ENCODE measurements at regions not wholly inside any gene's neighbourhood (a gene's known extent, or its start where the extent isn't known, plus 50 kb on each side); places are given as distances from the start of the nearest gene placed in this dataset.
"Not testable (repeated sequence)": the region's sequence is repeated elsewhere in the genome, so short reads cannot be mapped to it uniquely, and the experiment has no call there.

GRCh38 chr2:87431051-87431450, 316.8 kb upstream of the PLGLB2 start:
- not testable (repeated sequence) for DNase-seq (ENCODE audit: low read depth)

GRCh38 chr2:87432711-87433453, 315.0 kb upstream of the PLGLB2 start:
- not testable (repeated sequence) for DNase-seq (ENCODE audit: low read depth)

DNA sequence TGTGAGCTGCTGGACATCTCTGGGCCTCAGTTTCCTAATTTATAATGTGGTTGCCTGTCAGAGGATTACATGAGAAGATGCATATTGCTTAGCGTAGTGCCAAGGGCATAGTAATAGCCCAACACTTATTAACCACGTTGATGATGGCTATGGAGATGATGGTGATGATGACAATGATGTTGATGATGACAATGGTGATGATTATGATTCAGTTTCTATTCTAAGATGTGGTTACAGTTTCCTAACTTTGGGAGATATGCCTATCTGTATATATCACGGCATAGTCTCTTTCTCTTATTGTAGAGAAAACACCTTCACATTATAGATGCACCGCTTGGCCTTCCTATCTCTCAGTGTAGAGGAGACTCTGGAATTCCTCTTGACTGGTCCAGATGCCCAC, 311.9 kb upstream of the PLGLB2 start:
- not testable (repeated sequence) for DNase-seq (ENCODE audit: low read depth)

GRCh38 chr2:87437701-87438260, 310.1 kb upstream of the PLGLB2 start:
- not testable (repeated sequence) for DNase-seq (ENCODE audit: low read depth)

DNA sequence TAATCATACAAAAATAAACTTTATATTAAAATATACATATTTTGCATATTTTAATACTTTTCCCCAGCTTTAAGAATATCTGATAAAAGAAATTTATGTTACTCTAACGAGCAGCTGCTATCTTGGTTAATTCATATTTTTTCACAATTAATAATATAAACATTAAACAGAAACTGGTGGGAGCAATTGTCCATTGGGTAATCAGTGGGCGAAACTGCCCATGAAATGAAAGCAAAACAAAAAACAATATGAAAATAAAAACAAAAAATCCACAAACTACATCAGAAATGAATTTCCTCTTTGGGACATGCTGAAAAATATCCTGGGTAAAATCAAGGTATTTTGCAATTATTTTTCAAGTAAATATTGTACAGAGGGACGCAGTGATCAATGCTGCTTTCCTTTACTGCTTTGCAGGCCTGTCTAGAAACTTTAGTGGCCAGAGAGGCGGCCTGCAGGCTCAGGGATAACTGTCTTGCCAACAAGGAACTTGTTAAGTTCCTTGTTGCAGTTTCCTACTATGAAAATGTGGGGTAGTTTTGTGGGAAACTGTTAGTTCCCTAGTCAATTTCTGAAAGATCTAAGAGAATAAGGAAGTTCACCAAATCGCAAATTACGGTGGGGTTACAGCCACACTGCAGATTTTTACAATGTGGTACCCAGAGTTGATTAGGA, 309.0 kb upstream of the PLGLB2 start:
- DNase-seq (ENCODE audit: low read depth) = not testable (repeated sequence)

DNA sequence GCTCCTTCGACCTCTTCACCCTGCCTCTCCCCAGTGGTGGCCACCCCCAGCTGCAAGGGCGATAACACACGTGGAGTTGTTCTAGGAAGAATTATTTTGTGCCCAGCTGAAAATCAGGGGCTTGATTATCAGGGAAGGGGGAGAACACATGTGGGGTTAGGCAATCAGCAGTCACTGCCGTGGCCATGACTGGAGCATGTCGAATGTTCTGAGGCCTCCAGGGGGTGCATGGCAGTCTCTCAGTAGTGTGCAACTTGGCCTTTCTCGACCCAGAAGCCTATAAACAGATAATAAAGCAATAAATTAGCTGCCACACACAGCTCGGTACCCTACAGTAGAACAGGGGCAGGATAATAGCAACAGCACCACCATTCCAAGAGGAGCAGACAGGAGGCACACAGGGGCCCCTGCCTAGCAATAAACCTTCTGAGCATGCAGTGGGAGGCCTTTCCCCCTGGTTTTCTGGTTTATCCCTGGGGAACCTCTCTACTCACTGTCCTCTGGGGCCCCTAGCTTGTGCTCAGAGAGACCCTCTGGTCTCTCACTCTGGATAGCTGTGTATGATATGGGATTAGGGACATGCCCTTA, 308.2 kb upstream of the PLGLB2 start:
- DNase-seq (ENCODE audit: low read depth) = peak; percentile 4

DNA sequence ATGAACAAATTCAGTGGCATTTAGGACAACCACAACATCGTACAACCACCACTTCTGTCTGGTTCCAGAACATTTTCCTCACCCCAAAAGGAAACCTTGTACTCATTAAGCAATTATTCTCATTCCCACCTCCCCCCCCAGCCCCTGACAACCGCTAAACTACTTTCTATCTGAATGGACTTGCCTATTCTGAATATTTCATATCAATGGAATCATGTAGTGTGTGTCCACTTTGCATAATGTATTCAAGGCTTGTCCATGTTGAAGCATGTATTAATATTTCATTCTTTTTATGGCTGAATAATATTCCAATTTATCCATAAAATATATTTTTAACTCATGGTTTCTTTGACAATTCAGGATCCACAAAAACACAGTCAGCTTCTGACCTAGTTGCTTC, 307.2 kb upstream of the PLGLB2 start:
- DNase-seq (ENCODE audit: low read depth) = not testable (repeated sequence)

- not testable (repeated sequence) for DNase-seq (ENCODE audit: low read depth)
These were observed 306.5 kb upstream of the PLGLB2 start for GRCh38 chr2:87441375-87441774.

DNA sequence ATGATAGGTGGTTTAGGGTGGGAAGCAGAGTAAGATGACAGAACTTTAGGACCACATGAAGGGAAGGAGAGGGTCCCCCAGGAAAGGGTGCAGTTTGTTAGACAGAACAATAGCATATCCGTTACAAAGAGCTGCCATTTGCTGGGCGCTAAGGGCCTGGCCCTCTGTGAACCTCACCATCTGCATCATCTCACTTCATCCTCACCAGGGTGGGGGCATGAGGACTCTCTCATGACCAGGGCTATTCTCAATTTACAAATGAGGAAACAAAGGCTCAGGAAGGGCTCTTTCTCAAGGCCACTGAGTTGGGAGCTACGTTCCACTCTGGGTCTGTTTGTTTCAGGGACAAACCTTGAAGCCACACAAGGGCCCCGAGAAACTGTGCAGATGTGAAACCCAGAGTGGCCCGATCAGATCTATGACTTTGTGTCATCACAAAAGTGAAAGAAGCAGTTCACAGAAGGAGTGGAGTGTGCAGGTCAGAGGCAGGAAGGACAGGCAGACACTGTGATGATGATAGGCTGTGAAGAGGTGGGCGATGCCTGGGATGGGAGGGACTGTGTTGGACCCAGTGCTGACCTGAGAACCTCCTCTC, 304.8 kb upstream of the PLGLB2 start:
- DNase-seq (ENCODE audit: low read depth) = not testable (repeated sequence)

GRCh38 chr2:87444951-87445350, 302.9 kb upstream of the PLGLB2 start:
- not testable (repeated sequence) for DNase-seq (ENCODE audit: low read depth)

DNA sequence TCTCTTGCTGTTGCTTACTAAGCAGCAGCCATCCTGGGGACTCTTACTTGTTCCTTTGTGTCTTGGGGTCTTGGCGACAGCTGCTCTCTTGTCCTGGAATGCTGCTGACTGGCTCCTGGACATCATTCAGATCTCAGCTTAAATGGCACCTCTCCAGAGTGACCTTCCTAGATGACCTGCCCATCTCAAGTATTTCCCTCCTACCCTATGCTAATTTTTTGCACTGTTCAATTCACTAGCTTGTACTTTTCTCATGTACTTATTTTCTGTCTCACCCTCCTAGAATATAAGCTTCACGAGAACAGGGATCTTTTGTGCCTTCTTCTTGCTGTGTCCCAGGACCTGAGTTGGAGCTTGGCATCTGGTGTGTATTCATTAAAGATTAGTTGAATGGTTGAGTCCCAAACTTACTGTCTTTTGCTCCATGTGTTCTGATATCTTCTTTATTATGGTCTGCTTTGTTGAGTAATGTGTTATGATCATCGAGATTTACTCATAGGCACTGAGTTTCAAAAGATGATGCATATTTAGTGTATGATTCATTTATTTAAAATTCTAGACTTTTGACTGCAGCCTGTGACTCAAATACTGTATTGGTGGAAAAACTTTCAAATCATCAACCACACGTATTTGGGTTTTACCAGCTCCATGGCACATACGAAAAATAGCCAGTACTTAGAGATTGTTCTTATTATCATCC, 302.1 kb upstream of the PLGLB2 start:
- peak; percentile 5 for DNase-seq (ENCODE audit: low read depth)

DNA sequence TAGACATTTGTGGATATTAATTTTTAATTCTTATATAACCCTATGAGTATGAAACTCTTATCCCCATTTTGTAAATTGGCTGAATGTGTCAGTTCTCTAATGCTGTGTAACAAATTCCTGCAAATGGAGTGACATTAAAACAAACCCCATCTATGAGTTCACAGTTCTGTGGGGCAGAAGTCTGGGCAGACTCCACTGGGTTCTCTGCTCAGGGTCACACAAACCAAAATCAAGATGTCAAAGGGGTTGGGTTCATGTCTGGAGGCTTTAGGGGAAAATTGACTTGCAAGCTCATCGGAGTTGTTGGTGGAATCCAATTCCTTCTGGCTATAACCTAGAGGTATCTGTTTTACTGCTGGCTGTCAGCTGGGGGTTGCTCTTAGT, 301.6 kb upstream of the PLGLB2 start:
- peak; percentile 1 for DNase-seq (ENCODE audit: low read depth)

GRCh38 chr2:87449462-87449980, 298.4 kb upstream of the PLGLB2 start:
- DNase-seq (ENCODE audit: low read depth) = not testable (repeated sequence)

DNA sequence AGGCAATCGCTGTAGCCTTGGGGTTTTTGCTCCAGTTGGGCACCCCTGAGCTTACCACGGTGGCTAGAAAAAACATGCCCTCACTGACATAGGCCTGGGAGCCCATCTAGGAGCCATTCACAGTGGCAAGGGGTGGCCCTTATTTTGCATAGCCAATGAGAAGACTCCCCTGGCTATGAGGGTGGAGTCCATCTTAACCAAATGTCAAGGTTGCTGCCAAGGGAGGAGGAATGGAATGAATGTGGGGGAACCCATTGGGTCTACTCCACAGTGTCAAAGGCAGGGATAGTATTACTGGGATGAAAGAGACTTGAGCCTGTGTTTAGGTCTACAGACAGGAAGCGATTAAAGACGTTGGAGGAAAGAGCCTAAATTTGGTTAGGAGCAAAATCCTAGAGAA, 295.7 kb upstream of the PLGLB2 start:
- not testable (repeated sequence) for DNase-seq (ENCODE audit: low read depth)

DNA sequence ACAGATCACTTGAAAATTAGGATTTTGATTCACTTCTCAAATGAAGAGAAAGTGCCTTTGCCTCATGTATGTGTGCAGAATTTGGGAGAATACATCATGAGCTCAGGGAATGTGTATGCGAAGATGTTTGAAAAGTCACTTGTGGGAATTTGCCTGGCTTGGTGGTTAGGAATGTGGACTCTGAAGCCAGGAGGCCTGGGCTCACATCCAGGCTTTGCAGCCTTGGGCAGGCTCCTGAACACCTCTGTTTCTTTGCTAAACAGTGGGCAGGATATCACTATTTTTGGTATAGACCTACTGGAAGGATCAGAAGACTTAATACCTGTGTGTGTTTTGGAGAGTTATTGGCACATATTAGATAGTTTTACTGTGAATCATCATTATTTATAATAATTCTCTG, 295.0 kb upstream of the PLGLB2 start:
- peak; percentile 58 for DNase-seq (ENCODE audit: low read depth)

DNA sequence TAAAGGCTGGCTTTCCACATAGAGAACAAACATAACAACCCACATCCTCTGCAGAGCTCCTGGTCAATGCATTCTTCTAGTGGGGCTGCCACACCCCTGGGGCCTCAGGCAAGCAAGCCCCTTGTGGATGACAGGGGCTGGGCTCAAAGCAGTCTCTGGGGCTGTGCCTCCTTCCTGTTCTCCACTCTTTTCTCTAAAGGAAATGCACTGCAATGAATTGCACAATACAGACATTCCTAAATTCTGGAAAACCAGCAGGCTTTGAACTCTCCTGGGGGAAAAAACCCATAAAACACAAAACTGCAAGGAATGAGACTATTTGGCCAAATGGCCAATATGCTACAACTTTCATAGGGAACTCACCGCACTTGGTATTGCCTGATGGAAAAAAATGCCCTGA, 293.9 kb upstream of the PLGLB2 start:
- DNase-seq (ENCODE audit: low read depth) = peak; percentile 19

DNA sequence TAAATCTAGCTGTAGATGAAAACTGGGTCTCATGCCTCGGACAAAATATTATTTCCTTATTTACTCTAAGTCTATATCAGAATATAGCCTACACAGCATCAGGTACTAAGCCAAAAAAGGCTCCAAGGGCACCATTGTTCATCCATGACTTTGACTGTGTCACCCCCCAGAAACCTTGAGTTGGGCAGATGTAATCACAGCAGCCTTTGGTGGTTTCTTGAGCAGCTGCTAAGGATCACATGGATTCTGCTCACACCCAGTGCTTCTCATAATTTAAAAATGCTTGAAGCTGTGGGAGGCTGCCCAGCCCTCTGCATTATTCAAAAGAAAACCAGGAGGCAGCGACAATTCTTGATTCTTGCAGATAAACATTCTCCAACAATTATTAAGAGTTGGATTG, 293.5 kb upstream of the PLGLB2 start:
- DNase-seq (ENCODE audit: low read depth) = peak; percentile 61

DNA sequence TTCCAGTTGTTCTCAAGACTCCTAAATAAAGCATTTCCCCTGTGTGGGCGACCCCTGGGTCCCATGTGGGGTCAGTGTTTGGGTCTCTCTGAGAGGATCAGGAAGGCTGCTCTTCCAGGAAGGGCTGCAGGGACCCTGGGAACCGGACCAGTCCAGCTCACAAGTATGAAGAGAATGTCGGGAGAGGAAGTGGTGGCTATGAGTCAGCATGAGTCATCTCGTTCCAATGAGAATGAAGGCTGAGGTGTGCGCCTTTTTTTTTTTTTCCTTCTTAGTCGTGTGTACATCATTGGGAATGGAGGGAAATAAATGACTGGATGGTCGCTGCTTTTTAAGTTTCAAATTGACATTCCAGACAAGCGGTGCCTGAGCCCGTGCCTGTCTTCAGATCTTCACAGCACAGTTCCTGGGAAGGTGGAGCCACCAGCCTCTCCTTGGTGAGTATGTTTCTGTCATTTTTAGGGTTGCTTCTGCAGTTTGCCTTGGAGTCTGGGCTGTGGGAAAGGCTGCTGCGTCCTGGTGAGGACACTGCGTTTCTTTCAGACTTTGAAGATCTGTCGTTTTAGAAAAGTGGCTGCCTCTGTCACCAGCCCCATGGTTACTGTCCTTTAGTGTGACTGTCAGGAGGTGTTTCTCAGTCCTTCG, 292.6 kb upstream of the PLGLB2 start:
- DNase-seq (ENCODE audit: low read depth) = not testable (repeated sequence)

DNA sequence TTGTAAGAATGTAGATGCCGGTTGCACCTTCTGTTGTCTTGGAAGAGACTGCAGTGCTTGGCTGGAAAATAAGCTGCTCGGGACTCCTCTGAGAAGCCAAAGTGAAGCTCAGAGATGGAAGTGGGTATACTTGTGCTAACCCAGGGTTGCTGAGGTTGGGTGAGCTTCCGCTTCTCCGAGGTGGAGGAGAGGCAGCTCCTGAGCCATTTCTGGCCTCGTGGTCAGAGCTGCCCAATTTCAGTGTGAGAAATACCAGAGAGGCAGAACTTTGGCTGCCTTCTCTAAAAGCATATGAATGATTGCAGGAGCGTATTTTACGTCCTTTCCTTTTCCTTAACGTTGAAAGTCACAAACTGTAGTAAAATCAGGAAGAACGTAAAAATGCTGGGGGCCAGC, 292.0 kb upstream of the PLGLB2 start:
- not testable (repeated sequence) for DNase-seq (ENCODE audit: low read depth)

- DNase-seq (ENCODE audit: low read depth) = peak; percentile 7
These were observed 291.3 kb upstream of the PLGLB2 start for GRCh38 chr2:87456477-87457128.

DNA sequence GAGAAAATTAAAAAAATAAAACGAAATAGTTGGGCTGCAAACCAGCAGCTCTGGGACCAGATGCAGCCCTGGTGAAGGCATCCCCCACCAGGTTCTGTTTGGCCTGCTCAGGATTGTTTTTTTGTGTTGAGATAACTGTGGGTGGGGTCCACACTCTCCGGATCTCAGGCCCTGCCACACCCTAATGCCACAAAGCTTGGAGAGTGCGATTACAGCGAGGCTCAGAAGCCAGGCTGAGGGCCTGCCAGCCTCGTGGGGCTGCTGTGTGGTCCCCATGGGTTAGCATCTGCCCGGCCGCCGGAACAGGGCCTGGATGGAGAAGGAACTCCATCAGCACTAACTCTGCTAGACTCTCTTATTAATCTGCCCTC, 290.8 kb upstream of the PLGLB2 start:
- not testable (repeated sequence) for DNase-seq (ENCODE audit: low read depth)

All from amniotic epithelial cell (primary cell).